PFSK-1 (cell line): ENCODE measurements at regions not wholly inside any gene's neighbourhood (a gene's known extent, or its start where the extent isn't known, plus 50 kb on each side); places are given as distances from the start of the nearest gene placed in this dataset.

Experiments
- FOXP2 ChIP-seq: optimal IDR thresholded peaks from 2 replicates; pipeline ENCODE3; 2011; ENCODE audit warnings: borderline replicate concordance, control low read depth, inconsistent platforms; ENCODE audit not compliant: insufficient read depth; ENCODE audit errors: extremely low read length, extremely low read depth
- POLR2AphosphoS5 ChIP-seq: IDR thresholded peaks from 2 replicates; pipeline ENCODE4 v1.6.1; 2012; ENCODE audit warnings: low read depth, mild to moderate bottlenecking, control low read depth, low read length, moderate library complexity
- TAF1 ChIP-seq: IDR thresholded peaks from 2 replicates; pipeline ENCODE4 v1.6.1; 2012; ENCODE audit warnings: low read length, control low read depth, borderline replicate concordance; ENCODE audit not compliant: insufficient read depth
- TF ChIP-seq, protein P1 (sequence below), 2 experiments: IDR thresholded peaks; 2 replicates each; pipeline versions ENCODE4 v1.6.1 to v1.8.0; 2011 to 2012; ENCODE audit warnings: low read depth in 2 of 2, low read length in 2 of 2, control low read depth in 1 of 2, inconsistent platforms in 1 of 2, mild to moderate bottlenecking in 1 of 2, moderate library complexity in 1 of 2; ENCODE audit not compliant: insufficient read depth in 1 of 2

DNA sequence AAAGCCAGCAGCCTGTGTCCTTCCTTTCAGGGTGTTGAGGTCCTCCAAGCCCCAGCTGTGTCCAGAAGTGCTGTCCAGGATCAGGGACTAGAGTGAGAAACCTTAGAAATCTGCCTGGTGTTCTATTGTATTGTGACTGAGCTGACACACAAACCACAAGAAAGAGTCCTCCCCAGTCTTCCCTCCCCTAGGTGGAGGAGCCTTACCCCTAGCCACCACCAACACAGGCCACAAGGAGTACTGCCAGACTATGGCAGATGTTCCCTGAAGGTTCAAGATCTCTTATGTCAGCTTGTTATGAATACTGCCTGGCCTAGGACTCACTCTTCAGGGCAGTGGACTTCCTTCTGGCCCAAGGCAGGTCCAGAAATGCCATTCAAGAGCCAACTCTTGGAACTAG, 514.1 kb upstream of the PITX2 start:
- TF ChIP-seq POLR2AphosphoS5 (no peak), FOXP2 (no peak), TAF1 (no peak)
- TF ChIP-seq, protein P1, sequence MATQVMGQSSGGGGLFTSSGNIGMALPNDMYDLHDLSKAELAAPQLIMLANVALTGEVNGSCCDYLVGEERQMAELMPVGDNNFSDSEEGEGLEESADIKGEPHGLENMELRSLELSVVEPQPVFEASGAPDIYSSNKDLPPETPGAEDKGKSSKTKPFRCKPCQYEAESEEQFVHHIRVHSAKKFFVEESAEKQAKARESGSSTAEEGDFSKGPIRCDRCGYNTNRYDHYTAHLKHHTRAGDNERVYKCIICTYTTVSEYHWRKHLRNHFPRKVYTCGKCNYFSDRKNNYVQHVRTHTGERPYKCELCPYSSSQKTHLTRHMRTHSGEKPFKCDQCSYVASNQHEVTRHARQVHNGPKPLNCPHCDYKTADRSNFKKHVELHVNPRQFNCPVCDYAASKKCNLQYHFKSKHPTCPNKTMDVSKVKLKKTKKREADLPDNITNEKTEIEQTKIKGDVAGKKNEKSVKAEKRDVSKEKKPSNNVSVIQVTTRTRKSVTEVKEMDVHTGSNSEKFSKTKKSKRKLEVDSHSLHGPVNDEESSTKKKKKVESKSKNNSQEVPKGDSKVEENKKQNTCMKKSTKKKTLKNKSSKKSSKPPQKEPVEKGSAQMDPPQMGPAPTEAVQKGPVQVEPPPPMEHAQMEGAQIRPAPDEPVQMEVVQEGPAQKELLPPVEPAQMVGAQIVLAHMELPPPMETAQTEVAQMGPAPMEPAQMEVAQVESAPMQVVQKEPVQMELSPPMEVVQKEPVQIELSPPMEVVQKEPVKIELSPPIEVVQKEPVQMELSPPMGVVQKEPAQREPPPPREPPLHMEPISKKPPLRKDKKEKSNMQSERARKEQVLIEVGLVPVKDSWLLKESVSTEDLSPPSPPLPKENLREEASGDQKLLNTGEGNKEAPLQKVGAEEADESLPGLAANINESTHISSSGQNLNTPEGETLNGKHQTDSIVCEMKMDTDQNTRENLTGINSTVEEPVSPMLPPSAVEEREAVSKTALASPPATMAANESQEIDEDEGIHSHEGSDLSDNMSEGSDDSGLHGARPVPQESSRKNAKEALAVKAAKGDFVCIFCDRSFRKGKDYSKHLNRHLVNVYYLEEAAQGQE (IDR thresholded peaks at IDR 0.05; ENCODE audit: insufficient read depth in 1 of 2, low read depth in 2 of 2, low read length in 2 of 2), result no peak
